ENCODE measurements at regions not wholly inside any gene's neighbourhood (a gene's known extent, or its start where the extent isn't known, plus 50 kb on each side); places are given as distances from the start of the nearest gene placed in this dataset.

GRCh38 chr7:40972426-40972825, 730.5 kb downstream of the INHBA start:
- no peak for DNase-seq (ENCODE audit: low spot score)
- 85% methylated on average over 1 of the region's 1 CpG for WGBS
- H3K4me1 ChIP-seq (ENCODE audit: control insufficient read depth in 4 of 4, insufficient read depth in 4 of 4, low read length in 3 of 4) = no peaks in the 10 kb centered on the region

GRCh38 chr7:40969641-40970040, 733.2 kb downstream of the INHBA start:
- no peak for TF ChIP-seq SP1 (IDR thresholded peaks at IDR 0.05)
- no peak for TF ChIP-seq HNF4G (IDR thresholded peaks at IDR 0.05)
- no peak for TF ChIP-seq ZBTB33 (IDR thresholded peaks at IDR 0.05)
- 92% methylated on average over 1 of the region's 1 CpG for WGBS
- no peaks in the 10 kb centered on the region for H3K36me3 ChIP-seq (ENCODE audit: control insufficient read depth in 4 of 4, insufficient read depth in 3 of 4, low read depth in 1 of 4, low read length in 3 of 4)
- H3K27me3 ChIP-seq (ENCODE audit: control insufficient read depth in 4 of 4, insufficient read depth in 4 of 4, low read length in 3 of 4) = no peaks in the 10 kb centered on the region
- no peak for DNase-seq (ENCODE audit: low spot score)
- H3K4me3 ChIP-seq (ENCODE audit: low read depth in 1 of 3, low read length in 3 of 3) = no peak overlapping the region
- no peaks in the 10 kb centered on the region for H3K4me1 ChIP-seq (ENCODE audit: control insufficient read depth in 4 of 4, insufficient read depth in 4 of 4, low read length in 3 of 4)
- no peak overlapping the region for H3K27ac ChIP-seq (ENCODE audit: low read depth in 1 of 2, low read length in 2 of 2)
- H3K9me3 ChIP-seq (ENCODE audit: control insufficient read depth in 4 of 4, low read length in 3 of 4) = no peaks in the 10 kb centered on the region
- H3K9ac ChIP-seq (ENCODE audit: low read depth in 1 of 2, low read length in 2 of 2) = no peak overlapping the region

More at GRCh38 chr7:40972426-40972825, 730.5 kb downstream of the INHBA start:
- H3K27ac ChIP-seq (ENCODE audit: low read depth in 1 of 2, low read length in 2 of 2) = no peak overlapping the region
- H3K27me3 ChIP-seq (ENCODE audit: control insufficient read depth in 4 of 4, insufficient read depth in 4 of 4, low read length in 3 of 4) = no peaks in the 10 kb centered on the region
- H3K9me3 ChIP-seq (ENCODE audit: control insufficient read depth in 4 of 4, low read length in 3 of 4) = no peaks in the 10 kb centered on the region
- no peak overlapping the region for H3K4me3 ChIP-seq (ENCODE audit: low read depth in 1 of 3, low read length in 3 of 3)
- H3K36me3 ChIP-seq (ENCODE audit: control insufficient read depth in 4 of 4, insufficient read depth in 3 of 4, low read depth in 1 of 4, low read length in 3 of 4) = no peaks in the 10 kb centered on the region
- TF ChIP-seq CTCF (IDR thresholded peaks at IDR 0.05; ENCODE audit: low read depth, low read length, missing input control) = no peak
- H3K9ac ChIP-seq (ENCODE audit: low read depth in 1 of 2, low read length in 2 of 2) = no peak overlapping the region

- no peaks in the 10 kb centered on the region for H3K4me1 ChIP-seq (ENCODE audit: control insufficient read depth in 4 of 4, insufficient read depth in 4 of 4, low read length in 3 of 4)
- no peak for DNase-seq (ENCODE audit: low spot score)
- no peak overlapping the region for H3K27ac ChIP-seq (ENCODE audit: low read depth in 1 of 2, low read length in 2 of 2)
- H3K36me3 ChIP-seq (ENCODE audit: control insufficient read depth in 4 of 4, insufficient read depth in 3 of 4, low read depth in 1 of 4, low read length in 3 of 4) = no peaks in the 10 kb centered on the region
- no peak overlapping the region for H3K4me3 ChIP-seq (ENCODE audit: low read depth in 1 of 3, low read length in 3 of 3)
- no peaks in the 10 kb centered on the region for H3K27me3 ChIP-seq (ENCODE audit: control insufficient read depth in 4 of 4, insufficient read depth in 4 of 4, low read length in 3 of 4)
- no peaks in the 10 kb centered on the region for H3K9me3 ChIP-seq (ENCODE audit: control insufficient read depth in 4 of 4, low read length in 3 of 4)
- TF ChIP-seq CTCF (IDR thresholded peaks at IDR 0.05; ENCODE audit: low read depth, low read length, missing input control) (no peak), JUND (IDR thresholded peaks at IDR 0.05) (no peak), GABPA (IDR thresholded peaks at IDR 0.05 in 1 of 2, conservative IDR thresholded peaks at IDR 0.05 in 1 of 2) (no peak), RAD21 (IDR thresholded peaks at IDR 0.05) (no peak), FOXA2 (IDR thresholded peaks at IDR 0.05) (no peak), MAX (IDR thresholded peaks at IDR 0.05) (no peak), ZBTB33 (IDR thresholded peaks at IDR 0.05) (no peak), RXRA (IDR thresholded peaks at IDR 0.05) (no peak), HNF4A (conservative IDR thresholded peaks at IDR 0.05) (no peak)
- 94% methylated on average over 2 of the region's 2 CpGs for WGBS
- no peak overlapping the region for H3K9ac ChIP-seq (ENCODE audit: low read depth in 1 of 2, low read length in 2 of 2)
Observed at GRCh38 chr7:40966693-40967092, 736.2 kb downstream of the INHBA start.

Data from liver (tissue), 8 donors.